ENCODE measurements at regions not wholly inside any gene's neighbourhood (a gene's known extent, or its start where the extent isn't known, plus 50 kb on each side); places are given as distances from the start of the nearest gene placed in this dataset.

GRCh38 chr3:104820959-104821358, 545.8 kb upstream of the ALCAM start:
- no peak for DNase-seq

- DNase-seq, result no peak
Measured at GRCh38 chr3:104825116-104825515, 541.6 kb upstream of the ALCAM start.

- DNase-seq, result no peak
Measured at GRCh38 chr3:104831071-104831470, 535.6 kb upstream of the ALCAM start.

GRCh38 chr3:104832530-104832929, 534.2 kb upstream of the ALCAM start:
- DNase-seq, result no peak

DNA sequence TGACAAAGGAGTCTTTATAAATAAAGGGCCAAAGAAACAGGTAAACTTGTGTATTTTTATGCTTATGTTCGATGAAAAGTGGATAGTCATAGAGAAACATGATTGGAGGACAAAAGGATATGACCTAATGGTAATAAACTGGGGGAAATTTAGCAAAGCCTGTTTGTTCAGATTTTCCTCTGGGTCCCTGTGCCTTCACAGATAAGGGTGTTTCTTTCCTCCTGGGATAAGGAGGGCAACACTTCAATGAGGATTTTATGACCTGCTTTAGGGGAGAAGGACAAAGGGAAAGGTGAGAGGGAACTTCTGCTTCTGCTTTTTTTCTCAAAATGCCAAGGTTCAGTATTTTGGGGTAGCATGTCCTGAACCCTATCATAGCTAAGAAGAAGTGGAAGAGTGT, 531.3 kb upstream of the ALCAM start:
- no peak for DNase-seq

DNA sequence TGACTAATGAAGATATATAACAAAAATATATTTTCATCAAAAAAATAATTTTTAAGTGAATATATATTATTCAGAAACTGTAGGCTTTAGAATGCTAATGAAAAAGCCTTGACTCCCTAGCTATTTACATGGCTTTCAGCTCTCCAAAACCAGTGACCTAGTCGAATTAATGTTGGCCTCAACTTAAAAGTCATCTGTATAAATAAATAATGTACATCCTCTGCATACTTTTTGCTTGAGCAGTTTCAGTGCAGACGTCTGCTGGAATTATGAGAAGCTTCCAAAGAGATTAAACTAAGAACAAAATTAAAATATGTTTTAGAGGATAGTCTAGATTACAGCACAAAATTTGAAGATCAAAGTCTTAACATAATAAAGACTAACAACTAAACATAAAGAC, 520.4 kb upstream of the ALCAM start:
- DNase-seq, result no peak

- no peak for DNase-seq
Measured at GRCh38 chr3:104849070-104849469, 517.6 kb upstream of the ALCAM start.

GRCh38 chr3:104854468-104854867, 512.2 kb upstream of the ALCAM start:
- DNase-seq, result no peak

- DNase-seq, result no peak
Measured at GRCh38 chr3:104855702-104856101, 511.0 kb upstream of the ALCAM start.

DNA sequence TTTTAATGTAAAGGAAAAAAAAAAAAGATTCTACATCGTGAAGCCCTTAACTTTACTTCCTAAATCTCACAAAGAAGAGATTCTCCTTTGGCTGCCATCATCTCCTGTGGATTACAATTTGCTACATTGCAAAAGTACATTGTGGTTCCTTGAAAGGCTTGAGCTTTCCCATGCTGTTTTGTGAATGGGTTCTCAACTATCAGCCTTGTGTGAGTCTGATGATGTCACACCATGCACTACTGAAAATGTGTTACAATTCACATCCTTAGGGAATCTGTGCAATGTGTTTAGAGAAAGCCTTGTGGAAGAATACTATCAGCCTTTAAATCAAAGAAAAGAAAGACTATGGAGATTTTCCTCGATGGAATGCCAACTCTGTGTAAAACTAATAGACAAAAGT, 510.0 kb upstream of the ALCAM start:
- no peak for DNase-seq

GRCh38 chr3:104868291-104868690, 498.4 kb upstream of the ALCAM start:
- DNase-seq, result no peak

DNA sequence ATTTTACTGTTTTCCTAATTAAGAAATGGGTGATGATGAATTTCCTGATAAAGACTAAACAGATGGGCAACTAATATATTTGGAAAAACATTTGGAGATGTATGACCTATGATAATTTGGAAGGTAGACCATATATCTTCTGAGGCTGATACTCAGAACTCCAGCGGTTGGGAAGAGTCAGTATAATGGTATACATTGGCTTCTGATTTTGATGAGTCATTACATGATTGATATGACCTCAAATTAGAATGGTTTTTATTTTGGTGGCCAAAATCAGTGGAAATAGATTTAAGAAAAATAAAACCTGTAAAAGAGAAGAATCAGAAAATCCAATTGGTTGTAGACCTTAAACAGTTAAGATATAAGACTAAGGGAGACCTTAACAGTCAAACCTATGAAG, 496.4 kb upstream of the ALCAM start:
- no peak for DNase-seq

DNA sequence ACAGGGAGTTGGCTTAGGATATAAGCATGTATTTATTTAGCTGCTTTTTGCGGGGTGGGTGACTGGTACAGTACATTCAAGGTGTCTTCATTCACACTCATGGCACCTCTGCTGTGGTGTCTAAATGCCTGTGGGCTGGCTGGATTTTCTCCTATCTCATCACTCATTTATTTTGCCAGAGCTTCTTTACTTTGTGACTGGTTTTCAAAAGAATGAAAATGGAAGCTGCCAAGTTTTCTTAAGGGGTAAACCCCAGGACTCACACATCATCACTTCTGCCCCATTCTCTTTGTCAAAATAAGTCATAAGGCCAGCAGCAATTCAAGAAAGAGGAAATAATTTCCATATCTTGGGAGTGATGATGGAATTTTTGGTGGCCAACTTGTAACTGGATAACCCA, 493.4 kb upstream of the ALCAM start:
- no peak for DNase-seq

DNA sequence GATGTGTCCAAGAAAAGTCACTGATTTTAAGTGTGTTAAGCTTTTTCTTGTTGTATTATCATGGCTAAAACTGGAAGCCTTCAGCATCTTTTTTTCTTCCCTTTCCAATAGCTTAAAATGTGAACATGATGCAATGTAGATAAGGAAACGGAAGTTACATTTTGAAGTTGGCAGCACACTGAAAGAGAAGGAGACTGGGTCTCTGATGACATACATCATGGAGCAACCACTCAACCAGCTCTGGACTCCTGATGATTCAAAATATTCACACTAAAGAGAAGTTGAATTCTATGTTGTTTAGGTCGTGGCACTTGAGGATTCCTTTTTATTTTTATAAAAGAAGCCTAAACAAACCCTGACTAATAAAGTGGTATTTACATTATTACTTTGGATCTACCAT, 488.3 kb upstream of the ALCAM start:
- no peak for DNase-seq

DNA sequence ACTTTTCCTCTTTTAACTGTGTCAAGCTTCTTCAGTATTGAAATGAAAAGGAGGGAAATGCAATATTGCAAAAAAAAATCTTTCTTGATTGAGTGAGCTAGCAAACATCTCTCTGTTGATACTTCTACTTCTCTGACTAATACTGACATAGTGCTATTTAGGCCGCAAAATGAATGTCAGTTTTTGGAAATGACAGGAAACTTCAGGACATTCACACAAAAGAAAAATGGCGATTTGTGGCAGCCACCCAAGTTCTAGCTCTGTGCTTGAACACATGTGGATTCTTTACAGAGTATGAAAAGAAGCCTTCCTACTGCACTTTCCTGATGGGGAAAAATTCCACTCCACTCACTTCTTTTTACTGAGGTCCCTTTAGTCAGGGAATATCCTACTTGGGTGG, 486.8 kb upstream of the ALCAM start:
- no peak for DNase-seq

DNA sequence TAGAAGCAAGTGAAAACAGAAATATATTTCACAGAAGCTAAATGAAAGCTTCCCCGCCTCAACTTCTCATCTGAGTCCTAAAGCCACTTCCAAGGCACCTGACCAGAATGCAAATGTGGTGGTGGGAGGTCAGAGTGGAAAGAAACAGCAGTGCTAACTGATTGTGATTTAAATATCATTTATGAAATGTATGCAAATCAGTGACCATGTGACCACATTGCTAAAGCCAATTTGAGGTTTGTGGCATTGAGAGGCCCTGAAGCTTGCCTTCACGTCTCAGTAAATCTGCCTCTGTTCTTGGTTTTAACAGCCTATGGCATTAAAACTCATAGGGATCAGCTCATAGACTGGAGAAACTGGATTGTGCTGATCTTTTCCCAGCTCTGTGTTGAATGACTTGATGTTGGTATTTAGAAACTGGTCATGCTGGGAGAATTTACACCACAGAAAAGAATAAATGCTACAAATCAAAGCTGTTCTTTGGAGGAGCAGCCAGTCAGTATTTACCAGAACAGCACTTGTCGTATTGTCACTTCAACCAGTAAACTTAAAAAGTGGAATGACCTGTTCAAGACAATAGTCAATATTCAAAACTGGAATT, 481.4 kb upstream of the ALCAM start:
- DNase-seq, result no peak

GRCh38 chr3:104886220-104886995, 480.3 kb upstream of the ALCAM start:
- no peak for DNase-seq

GRCh38 chr3:104887069-104887468, 479.6 kb upstream of the ALCAM start:
- no peak for DNase-seq

DNA sequence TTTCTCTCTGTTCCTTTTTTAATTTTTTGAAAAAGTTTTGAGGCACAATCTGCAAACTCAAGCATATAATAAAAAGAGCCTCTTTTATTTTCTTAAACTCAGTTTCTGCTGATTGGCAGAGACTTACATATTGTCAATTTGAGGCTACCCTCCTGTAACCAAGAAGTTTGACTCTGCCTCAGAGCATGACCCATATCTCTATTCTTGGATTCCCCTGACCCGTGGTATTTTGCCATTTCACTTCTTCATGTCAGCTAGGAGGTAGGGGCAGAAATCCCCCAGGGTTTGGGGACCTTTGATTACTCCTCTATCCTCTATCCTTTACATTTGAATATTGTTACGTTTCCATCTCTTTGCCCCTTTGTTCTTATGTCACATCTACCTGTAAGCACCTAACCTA, 479.1 kb upstream of the ALCAM start:
- no peak for DNase-seq

- no peak for DNase-seq
Measured at GRCh38 chr3:104892044-104892443, 474.7 kb upstream of the ALCAM start.

DNA sequence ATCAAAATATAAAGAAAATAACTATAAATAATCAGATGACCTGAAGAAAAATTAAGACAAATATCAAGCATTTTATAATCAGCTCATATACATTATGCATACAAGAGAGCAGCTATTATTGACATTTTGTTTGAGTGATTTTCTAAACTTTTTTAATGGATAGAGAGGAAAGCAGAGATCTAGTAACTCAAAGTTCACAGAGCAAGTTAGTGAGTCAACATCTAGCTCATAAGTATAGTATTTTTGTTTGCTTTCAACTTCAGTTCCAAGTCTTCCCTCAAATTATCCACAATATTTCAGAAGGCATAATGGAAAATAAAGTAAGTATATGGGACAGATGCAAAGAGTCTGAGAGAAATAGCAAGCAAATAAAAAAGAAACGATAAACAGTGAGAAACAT, 470.1 kb upstream of the ALCAM start:
- DNase-seq, result no peak

- DNase-seq, result no peak
Measured at GRCh38 chr3:104901396-104901795, 465.3 kb upstream of the ALCAM start.

- no peak for DNase-seq
Measured at GRCh38 chr3:104903064-104903463, 463.6 kb upstream of the ALCAM start.

- no peak for DNase-seq
Measured at GRCh38 chr3:104906001-104906639, 460.6 kb upstream of the ALCAM start.

GRCh38 chr3:104907507-104907906, 459.2 kb upstream of the ALCAM start:
- no peak for DNase-seq

Data from activated gamma-delta T cell treated with Interleukin-2 at 50 U/mL for 16 hours (primary cell).